AG09319 (cell line): ENCODE measurements at regions not wholly inside any gene's neighbourhood (a gene's known extent, or its start where the extent isn't known, plus 50 kb on each side); places are given as distances from the start of the nearest gene placed in this dataset.

Experiments
- DNase-seq: peaks from one replicate; pipeline ENCODE4 v3.0.0-alpha.2; 2010; ENCODE audit warnings: low read depth; ENCODE audit errors: extremely low read depth
- TF ChIP-seq, protein P1 (sequence below): IDR thresholded peaks from 2 replicates; pipeline ENCODE4 v1.5.1; 2011; ENCODE audit warnings: low read depth, mild to moderate bottlenecking, inconsistent platforms, low read length, moderate library complexity

- DNase-seq = no peak
- TF ChIP-seq, protein P1, sequence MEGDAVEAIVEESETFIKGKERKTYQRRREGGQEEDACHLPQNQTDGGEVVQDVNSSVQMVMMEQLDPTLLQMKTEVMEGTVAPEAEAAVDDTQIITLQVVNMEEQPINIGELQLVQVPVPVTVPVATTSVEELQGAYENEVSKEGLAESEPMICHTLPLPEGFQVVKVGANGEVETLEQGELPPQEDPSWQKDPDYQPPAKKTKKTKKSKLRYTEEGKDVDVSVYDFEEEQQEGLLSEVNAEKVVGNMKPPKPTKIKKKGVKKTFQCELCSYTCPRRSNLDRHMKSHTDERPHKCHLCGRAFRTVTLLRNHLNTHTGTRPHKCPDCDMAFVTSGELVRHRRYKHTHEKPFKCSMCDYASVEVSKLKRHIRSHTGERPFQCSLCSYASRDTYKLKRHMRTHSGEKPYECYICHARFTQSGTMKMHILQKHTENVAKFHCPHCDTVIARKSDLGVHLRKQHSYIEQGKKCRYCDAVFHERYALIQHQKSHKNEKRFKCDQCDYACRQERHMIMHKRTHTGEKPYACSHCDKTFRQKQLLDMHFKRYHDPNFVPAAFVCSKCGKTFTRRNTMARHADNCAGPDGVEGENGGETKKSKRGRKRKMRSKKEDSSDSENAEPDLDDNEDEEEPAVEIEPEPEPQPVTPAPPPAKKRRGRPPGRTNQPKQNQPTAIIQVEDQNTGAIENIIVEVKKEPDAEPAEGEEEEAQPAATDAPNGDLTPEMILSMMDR = no peak
Measured at GRCh38 chr20:23286346-23286745, 64.2 kb upstream of the NXT1 start.

DNA sequence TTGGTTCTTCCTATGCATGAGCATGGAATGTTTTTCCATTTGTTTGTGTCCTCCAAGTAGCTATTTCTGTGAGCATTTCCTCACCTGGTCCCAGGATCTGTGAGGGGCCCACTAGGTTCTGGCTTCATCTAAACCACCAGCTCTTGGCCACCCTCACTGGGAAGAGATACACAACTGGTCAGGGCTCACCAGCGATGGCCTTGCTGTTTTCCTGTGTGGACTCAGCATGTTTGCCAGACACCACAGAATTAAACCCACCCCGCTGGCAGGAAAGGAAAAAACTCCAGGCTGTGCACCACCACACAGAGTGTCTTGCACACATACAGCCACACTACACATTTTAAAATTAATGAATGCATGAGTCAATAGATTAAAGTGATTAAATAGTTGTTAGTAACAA lies 65.1 kb upstream of the NXT1 start:
- TF ChIP-seq, protein P1 = no peak
- DNase-seq = no peak

GRCh38 chr20:23284009-23284408 lies 66.6 kb upstream of the NXT1 start:
- no peak for DNase-seq
- TF ChIP-seq, protein P1 = no peak

DNA sequence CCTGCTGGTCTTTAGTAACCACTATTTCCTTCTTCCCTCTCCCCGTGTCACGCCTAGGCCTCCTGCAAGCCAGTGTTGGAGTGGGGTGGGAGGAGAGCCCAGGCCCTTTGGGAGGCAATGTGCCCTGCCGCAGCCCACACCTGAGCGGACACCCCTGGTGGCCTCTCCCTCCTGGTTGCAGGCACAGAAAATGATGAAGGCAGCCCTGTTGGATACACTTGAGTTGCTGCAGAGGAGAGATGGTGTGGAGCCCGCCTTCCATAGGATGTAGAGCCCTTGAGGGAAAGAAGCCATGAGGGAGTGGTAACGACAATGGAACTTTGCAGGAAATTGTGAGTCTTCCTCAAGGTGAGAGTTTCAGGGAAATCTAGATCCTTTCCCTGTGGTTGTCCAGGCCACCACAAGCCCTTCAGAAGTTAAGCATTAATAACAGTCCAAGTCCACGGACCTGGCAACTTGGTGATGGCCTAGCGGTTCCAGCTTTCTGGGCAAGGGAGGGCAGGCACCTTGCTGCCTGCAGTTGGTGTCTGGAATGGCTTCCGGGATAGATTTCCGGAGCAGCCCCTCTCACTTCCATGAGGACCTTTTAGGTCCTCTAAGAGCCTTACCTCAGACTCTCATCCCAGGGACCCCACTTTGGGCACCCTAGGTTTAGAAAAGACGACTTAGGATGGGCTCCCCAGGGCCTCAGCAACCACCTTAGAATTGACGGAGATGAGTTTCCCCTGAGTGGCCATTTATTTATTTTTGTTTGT lies 67.3 kb upstream of the NXT1 start:
- TF ChIP-seq, protein P1 = no peak
- no peak for DNase-seq

DNA sequence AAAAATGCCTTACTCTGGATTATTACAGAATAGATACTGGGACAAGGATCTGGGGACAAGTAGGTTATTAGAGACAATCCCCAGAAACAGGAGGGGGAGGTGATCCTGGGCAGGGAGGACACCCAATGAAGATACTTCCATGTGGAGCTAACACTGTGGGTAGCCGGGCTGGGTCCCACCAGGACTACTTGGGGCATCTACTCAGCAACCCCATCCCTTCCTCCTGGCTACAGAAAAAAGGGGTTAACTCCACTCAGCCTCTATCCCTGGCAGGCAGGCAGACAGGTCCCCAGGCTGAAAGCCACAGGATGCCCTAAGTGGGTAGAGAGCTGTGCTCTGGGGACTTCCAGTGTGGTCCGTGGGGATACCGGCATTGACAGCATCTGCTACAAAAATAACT lies 68.0 kb upstream of the NXT1 start:
- no peak for DNase-seq
- TF ChIP-seq, protein P1 = no peak

GRCh38 chr20:23282111-23282510 lies 68.5 kb upstream of the NXT1 start:
- no peak for DNase-seq
- TF ChIP-seq, protein P1 = no peak

DNA sequence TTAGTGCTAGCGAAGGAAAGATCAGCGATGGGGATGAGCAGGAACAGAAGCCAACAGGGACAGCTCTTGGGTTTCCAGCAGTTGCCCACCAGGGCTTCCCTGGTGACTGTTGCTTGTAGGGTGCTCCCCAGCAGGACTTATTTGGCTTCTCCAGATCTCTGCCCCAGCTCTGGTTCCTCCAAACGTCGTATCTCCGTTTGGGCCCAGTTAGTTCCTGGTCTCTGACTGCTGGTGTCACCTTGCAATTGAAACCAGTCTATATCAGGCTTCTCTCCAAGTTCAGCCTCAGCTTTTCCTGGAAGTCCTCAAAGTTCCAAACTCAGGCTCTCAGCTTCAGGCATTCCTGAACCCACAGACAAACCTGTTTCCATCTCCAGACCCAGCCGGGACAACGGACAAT lies 70.8 kb upstream of the NXT1 start:
- DNase-seq = no peak
- TF ChIP-seq, protein P1 = no peak
